Tibial nerve (tissue), 4 donors: ENCODE measurements at regions not wholly inside any gene's neighbourhood (a gene's known extent, or its start where the extent isn't known, plus 50 kb on each side); places are given as distances from the start of the nearest gene placed in this dataset.

Experiments
- EP300 ChIP-seq, 2 donors: sonication (generic); formaldehyde crosslinking; IDR thresholded peaks; one replicate each; pipeline ENCODE4 v1.6.1; 2017; ENCODE audit warnings: antibody characterized with exemption in 2 of 2, mild to moderate bottlenecking in 1 of 2
- TF ChIP-seq, protein P1 (sequence below), 5 experiments: fragments of 200-600 bp in 3 of 5; fragments of 450-650 bp in 2 of 5; sonication (generic) in 3 of 5; IDR thresholded peaks; one replicate each; pipeline ENCODE4 v1.5.1; 2016 to 2019; ENCODE audit warnings: antibody characterized with exemption in 5 of 5, mild to moderate bottlenecking in 3 of 5, moderate library complexity in 2 of 5

DNA sequence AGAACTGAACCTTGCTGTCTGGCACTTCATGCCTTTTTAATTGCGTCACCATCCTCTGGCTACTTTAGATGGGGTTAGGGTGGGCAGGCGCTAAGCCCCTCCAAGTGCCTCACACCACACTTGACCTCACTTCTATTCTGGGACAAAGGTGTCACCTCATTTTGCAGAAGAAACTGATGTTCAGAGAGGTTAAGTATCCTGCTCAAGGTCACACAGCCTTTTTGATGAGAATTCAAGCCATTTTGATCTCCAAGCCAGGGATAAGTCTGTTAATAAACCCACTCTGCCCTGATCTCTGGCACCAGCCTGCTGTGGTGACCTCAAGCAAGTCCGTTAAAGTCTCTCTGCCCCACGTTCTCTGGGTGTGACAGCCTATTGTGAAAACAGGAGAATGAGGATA, 58.8 kb upstream of the PRR23C start:
- TF ChIP-seq, protein P1, sequence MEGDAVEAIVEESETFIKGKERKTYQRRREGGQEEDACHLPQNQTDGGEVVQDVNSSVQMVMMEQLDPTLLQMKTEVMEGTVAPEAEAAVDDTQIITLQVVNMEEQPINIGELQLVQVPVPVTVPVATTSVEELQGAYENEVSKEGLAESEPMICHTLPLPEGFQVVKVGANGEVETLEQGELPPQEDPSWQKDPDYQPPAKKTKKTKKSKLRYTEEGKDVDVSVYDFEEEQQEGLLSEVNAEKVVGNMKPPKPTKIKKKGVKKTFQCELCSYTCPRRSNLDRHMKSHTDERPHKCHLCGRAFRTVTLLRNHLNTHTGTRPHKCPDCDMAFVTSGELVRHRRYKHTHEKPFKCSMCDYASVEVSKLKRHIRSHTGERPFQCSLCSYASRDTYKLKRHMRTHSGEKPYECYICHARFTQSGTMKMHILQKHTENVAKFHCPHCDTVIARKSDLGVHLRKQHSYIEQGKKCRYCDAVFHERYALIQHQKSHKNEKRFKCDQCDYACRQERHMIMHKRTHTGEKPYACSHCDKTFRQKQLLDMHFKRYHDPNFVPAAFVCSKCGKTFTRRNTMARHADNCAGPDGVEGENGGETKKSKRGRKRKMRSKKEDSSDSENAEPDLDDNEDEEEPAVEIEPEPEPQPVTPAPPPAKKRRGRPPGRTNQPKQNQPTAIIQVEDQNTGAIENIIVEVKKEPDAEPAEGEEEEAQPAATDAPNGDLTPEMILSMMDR (IDR thresholded peaks at IDR 0.05): no peak
- TF ChIP-seq EP300 (IDR thresholded peaks at IDR 0.05): no peak
